Upper lobe of left lung (tissue), 4 donors: ENCODE measurements at regions not wholly inside any gene's neighbourhood (a gene's known extent, or its start where the extent isn't known, plus 50 kb on each side); places are given as distances from the start of the nearest gene placed in this dataset.

Source experiments
- CTCF ChIP-seq, 6 experiments: fragments of 450-650 bp in 4 of 6; fragments of 200-600 bp in 2 of 6; sonication (generic) in 2 of 6; IDR thresholded peaks; one replicate each; pipeline ENCODE4 v1.5.1; 2016 to 2019; ENCODE audit warnings: antibody characterized with exemption in 6 of 6
- EP300 ChIP-seq, 4 donors: sonication (generic); formaldehyde crosslinking; IDR thresholded peaks; one replicate each; pipeline ENCODE4 v1.5.1; 2017; ENCODE audit warnings: antibody characterized with exemption in 4 of 4, control low read depth in 2 of 4
- POLR2A ChIP-seq, 4 donors: fragments of 450-650 bp; IDR thresholded peaks; one replicate each; pipeline ENCODE4 v1.5.1; 2016 to 2017; ENCODE audit warnings: antibody characterized with exemption in 4 of 4, mild to moderate bottlenecking in 2 of 4
- POLR2AphosphoS5 ChIP-seq, 2 donors: sonication (generic); formaldehyde crosslinking; IDR thresholded peaks; one replicate each; pipeline ENCODE4 v1.5.1; 2017; ENCODE audit warnings: antibody characterized with exemption in 2 of 2

GRCh38 chr3:22962244-22962643, 240.9 kb upstream of the UBE2E2 start:
- TF ChIP-seq CTCF (IDR thresholded peaks at IDR 0.05) (no peak), POLR2A (IDR thresholded peaks at IDR 0.05) (no peak), EP300 (IDR thresholded peaks at IDR 0.05) (no peak), POLR2AphosphoS5 (IDR thresholded peaks at IDR 0.05) (no peak)
